ENCODE measurements at regions not wholly inside any gene's neighbourhood (a gene's known extent, or its start where the extent isn't known, plus 50 kb on each side); places are given as distances from the start of the nearest gene placed in this dataset.

DNA sequence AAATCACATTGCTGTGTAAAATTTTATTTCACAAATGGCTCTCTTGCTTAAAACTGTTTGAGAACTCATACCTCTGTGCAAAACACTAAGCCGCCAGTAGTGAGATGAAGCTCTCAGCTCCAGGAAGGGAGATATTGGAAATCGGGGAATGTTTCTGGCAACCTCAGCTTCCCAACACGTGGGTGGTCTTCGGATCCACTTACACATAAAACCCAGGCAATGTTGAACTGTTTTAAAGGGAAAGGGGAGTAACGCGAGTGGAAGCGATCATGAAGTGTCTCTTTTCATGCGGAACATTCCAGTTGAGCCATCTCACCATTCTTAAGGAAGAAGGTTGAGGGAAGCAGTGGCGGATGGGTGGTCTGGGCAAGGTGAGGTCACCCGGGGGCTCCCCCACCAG, 136.8 kb downstream of the ASB1 start:
- no peak for DNase-seq (ENCODE audit: low read depth)
- H3K4me3 ChIP-seq (ENCODE audit: low read length) = no peak overlapping the region
- TF ChIP-seq, protein P1, sequence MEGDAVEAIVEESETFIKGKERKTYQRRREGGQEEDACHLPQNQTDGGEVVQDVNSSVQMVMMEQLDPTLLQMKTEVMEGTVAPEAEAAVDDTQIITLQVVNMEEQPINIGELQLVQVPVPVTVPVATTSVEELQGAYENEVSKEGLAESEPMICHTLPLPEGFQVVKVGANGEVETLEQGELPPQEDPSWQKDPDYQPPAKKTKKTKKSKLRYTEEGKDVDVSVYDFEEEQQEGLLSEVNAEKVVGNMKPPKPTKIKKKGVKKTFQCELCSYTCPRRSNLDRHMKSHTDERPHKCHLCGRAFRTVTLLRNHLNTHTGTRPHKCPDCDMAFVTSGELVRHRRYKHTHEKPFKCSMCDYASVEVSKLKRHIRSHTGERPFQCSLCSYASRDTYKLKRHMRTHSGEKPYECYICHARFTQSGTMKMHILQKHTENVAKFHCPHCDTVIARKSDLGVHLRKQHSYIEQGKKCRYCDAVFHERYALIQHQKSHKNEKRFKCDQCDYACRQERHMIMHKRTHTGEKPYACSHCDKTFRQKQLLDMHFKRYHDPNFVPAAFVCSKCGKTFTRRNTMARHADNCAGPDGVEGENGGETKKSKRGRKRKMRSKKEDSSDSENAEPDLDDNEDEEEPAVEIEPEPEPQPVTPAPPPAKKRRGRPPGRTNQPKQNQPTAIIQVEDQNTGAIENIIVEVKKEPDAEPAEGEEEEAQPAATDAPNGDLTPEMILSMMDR (conservative IDR thresholded peaks at IDR 0.05; ENCODE audit: low read length) = no peak

DNA sequence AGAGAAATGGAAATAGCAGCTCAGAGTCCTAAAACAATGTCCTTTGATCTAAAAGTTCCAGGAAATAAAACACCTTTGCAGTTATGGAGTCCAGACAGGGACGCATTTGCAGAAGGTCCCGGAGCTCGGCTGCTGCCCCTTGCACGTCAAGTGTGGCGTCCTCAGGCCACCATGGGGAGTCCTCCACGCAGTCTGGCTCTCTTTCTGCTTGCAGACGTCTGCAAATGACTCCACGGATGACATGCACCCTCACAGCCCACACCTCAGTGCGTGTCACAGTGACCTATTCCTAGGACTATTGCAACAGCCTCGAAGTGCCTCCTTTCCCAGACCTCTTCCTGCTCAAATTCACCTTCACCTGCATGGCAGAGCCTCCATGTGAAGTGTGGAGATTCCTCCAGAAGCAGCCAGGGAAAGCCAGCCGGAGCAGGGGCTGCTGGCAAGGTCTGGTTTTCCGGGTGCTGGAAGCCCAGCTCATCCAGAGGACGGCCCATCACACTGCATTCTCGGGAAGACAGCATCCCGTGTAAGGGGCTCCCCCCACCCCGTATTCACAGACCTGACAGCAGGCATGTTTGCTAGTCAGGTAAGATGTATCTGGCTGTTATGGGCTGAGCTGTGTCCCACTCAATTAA, 137.7 kb downstream of the ASB1 start:
- TF ChIP-seq, protein P1 (conservative IDR thresholded peaks at IDR 0.05; ENCODE audit: low read length) = no peak
- no peak for DNase-seq (ENCODE audit: low read depth)

DNA sequence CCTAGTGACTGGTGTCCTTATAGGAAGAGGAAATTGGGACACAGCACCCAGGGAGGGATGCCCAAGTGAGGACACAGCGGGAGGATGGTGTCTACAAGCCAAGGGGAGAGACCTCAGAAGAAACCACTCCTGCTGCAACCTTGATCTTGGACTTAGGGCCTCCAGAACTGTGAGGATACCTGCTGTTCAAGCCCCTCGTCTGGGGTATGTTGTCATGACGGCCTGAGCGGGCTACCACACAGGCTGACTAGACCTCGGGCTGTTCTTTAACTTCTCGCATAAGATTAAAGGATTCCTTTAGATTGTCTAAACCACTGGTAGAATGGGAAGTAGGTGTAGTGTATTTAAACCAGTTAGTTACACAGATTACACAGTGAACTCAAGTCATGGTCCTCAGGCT, 138.3 kb downstream of the ASB1 start:
- no peak for DNase-seq (ENCODE audit: low read depth)
- no peak overlapping the region for H3K4me3 ChIP-seq (ENCODE audit: low read length)
- TF ChIP-seq, protein P1 (conservative IDR thresholded peaks at IDR 0.05; ENCODE audit: low read length) = no peak

More for the DNA sequence above, 137.7 kb downstream of the ASB1 start:
- H3K4me3 ChIP-seq (ENCODE audit: low read length) = no peak overlapping the region

DNA sequence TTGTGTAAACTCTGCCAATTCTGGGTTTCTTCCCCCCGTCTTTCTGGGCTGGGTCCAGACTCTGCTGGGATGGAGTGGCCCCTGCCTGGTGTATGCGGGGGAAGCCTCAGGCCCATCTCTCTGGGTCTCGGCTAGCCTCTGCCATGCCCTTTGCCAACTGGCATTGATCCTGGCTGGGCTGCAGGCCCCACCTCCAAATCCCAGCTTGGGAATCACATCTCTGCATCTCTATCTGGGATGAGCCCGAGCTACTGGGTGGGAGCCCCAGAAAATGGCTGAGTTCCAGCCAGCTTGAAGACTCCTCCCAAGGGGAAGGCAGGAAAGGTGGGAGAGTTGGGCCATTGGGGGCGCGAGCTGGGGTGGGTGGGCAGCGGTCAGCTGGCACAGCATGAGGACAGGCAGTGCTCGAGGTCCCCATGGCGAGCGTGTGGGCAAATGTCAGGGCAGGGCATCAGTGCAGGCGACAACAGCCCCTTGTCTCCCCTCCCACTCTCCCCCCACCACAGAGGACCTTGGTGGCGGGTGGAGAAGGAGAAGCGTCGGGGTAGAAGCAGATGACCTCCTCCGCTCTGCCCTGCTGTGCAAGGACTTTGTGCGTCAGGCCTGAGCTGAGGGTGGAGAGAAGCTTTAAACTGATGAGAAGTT, 139.4 kb downstream of the ASB1 start:
- TF ChIP-seq, protein P1 (conservative IDR thresholded peaks at IDR 0.05; ENCODE audit: low read length) = no peak
- no peak overlapping the region for H3K4me3 ChIP-seq (ENCODE audit: low read length)
- no peak for DNase-seq (ENCODE audit: low read depth)

DNA sequence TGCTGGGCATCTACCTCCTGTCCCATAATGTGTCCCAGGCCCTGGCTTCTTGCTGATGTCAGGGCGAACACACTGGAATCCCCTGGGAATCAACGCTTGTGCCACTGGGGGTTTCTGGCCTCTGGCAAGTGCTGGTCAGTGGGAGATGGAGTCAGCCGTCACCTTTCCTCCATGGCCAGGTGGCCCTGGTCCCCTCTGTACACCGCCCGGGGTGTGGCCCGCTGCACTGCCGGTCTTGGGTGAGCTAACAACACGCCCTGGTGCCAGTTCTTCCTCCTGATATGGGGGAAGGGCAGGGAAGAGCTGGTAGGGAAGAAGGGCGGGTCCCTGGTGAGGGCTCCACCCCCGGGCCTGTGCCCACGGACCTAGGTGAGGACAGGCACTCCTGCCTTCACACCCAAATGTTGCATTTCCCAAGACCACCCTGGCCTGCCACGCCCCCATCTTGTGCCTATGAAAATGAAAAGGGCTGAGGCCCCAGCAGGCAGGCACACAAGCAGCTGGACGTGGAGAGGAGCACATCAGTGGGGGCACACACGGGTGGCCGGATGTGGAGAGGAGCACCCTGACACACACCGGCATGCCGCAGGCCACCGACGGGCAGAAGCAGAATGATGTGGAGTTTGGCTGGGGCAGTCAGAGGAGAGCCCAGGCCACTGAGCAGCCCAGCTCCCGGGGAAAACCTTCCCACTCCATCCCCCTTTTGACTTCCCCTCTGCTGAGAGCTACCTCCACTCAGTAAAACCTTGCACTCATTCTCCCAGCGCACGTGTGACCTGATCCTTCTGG, 140.5 kb downstream of the ASB1 start:
- no peak for DNase-seq (ENCODE audit: low read depth)
- H3K4me3 ChIP-seq (ENCODE audit: low read length) = no peak overlapping the region
- TF ChIP-seq, protein P1 (conservative IDR thresholded peaks at IDR 0.05; ENCODE audit: low read length) = no peak

DNA sequence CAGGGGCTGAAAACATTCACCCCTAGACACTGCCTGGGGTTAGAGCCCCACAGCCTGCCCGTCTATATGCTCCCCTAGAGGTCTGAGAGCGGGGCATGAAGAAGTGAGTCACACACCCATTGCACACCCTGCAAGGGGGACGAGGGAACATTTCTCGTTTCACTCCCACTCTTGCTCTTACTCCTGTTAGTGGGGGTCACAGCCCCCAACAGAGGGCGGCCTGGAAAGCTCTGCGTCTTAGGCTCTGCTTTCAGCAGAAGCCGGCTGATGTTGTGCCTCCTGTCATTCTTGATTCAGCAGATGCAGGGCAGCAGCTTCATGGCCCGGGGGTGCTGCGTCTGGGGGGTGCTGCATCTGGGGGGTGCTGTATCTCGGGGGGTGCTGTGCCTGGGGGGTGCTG, 141.3 kb downstream of the ASB1 start:
- TF ChIP-seq, protein P1 (conservative IDR thresholded peaks at IDR 0.05; ENCODE audit: low read length) = no peak
- H3K4me3 ChIP-seq (ENCODE audit: low read length) = no peak overlapping the region
- no peak for DNase-seq (ENCODE audit: low read depth)

All from AG10803 (cell line).